HepG2 (cell line): ENCODE measurements at regions not wholly inside any gene's neighbourhood (a gene's known extent, or its start where the extent isn't known, plus 50 kb on each side); places are given as distances from the start of the nearest gene placed in this dataset.
A peak's percentile ranks its signal among the peaks of the same experiment; 100 is the strongest.

Experiments
- ATAC-seq: fragments of 200-7000 bp; cut with Tn5 transposase; 3 replicates; pipeline ENCODE4 v1.9.1; 2020; ENCODE audit warnings: mild to moderate bottlenecking, moderate library complexity
- BruUV-seq: library from RNA; stranded (reverse); fragments of 400-500 nt; replicated peaks from 2 replicates; lab custom pipeline; 2021; lab: Mats Ljungman, UMichigan
- CTCF ChIA-PET: fragments of 300-600 bp; formaldehyde crosslinking; extraction: SDS; loops from one replicate; lab custom pipeline; 2021; ENCODE audit warnings: low total read pairs, inconsistent platforms, low intra/inter-chr PET ratio; lab: Yijun Ruan, JAX
- POLR2A ChIA-PET: fragments of 350-600 bp; sonication (Branson Sonifier 250); formaldehyde crosslinking; loops from one replicate; lab custom pipeline; 2020; ENCODE audit warnings: antibody characterized with exemption, inconsistent platforms; lab: Yijun Ruan, JAX
- DNase-seq: peaks from one replicate; pipeline ENCODE4 v3.0.0-alpha.2; 2015; ENCODE audit warnings: low spot score
- FAIRE-seq: peaks from 3 replicates; lab custom pipeline; 2011; peaks lifted over from hg19 to GRCh38; lab: Jason Lieb, UNC
- H2AFZ ChIP-seq: one replicate; pipeline ENCODE4 v1.6.1; 2011; ENCODE audit warnings: low read length, inconsistent platforms
- H3K27ac ChIP-seq: fragments of 300-600 bp; 3 replicates; pipeline ENCODE4 v1.8.0; 2011; ENCODE audit warnings: mixed run types, mild to moderate bottlenecking, mixed read lengths, low read length, inconsistent platforms; ENCODE audit not compliant: insufficient read depth; ENCODE audit errors: extremely low read length
- H3K27me3 ChIP-seq, 2 experiments: fragments of 200-600 bp in 1 of 2; 2 replicates in 1 of 2; 3 replicates in 1 of 2; pipeline versions ENCODE4 v1.6.0 to v1.8.0; 2011; ENCODE audit warnings: low read length in 2 of 2, mild to moderate bottlenecking in 2 of 2, moderate library complexity in 2 of 2, inconsistent platforms in 1 of 2; ENCODE audit not compliant: insufficient read depth in 2 of 2, control insufficient read depth in 1 of 2
- H3K36me3 ChIP-seq, 2 experiments: fragments of 200-600 bp in 1 of 2; replicated peaks in 1 of 2; 2 replicates in 1 of 2; 3 replicates in 1 of 2; pipeline versions ENCODE4 v1.5.1 to v1.8.0; 2011; ENCODE audit warnings: low read length in 2 of 2, inconsistent platforms in 1 of 2; ENCODE audit not compliant: insufficient read depth in 2 of 2, control insufficient read depth in 1 of 2
- H3K4me1 ChIP-seq: 2 replicates; pipeline ENCODE4 v1.5.1; 2012; ENCODE audit warnings: low read length, inconsistent platforms; ENCODE audit not compliant: insufficient read depth
- H3K4me2 ChIP-seq: 2 replicates; pipeline ENCODE4 v1.6.0; 2011; ENCODE audit warnings: low read depth, low read length, inconsistent platforms
- H3K4me3 ChIP-seq, 3 experiments: fragments of 200-600 bp in 1 of 3; sonication (generic), shearing (Covaris generic) in 1 of 3; replicated peaks in 1 of 3; 2 replicates each; pipeline ENCODE4 v1.5.1; 2011 to 2016; ENCODE audit warnings: low read length in 3 of 3, inconsistent platforms in 2 of 3, low read depth in 2 of 3, mild to moderate bottlenecking in 2 of 3, control low read depth in 1 of 3, mixed read lengths in 1 of 3; ENCODE audit not compliant: insufficient read depth in 1 of 3
- H3K79me2 ChIP-seq: one replicate; pipeline ENCODE4 v1.6.1; 2011; ENCODE audit warnings: low read length, inconsistent platforms; ENCODE audit not compliant: insufficient read depth
- H3K9ac ChIP-seq: 2 replicates; pipeline ENCODE4 v1.6.0; 2011; ENCODE audit warnings: mild to moderate bottlenecking, low read depth, low read length, inconsistent platforms; ENCODE audit not compliant: insufficient read depth
- H3K9me3 ChIP-seq: 2 replicates; pipeline ENCODE4 v1.5.1; 2012; ENCODE audit warnings: mild to moderate bottlenecking, low read length
- H4K20me1 ChIP-seq: 2 replicates; pipeline ENCODE4 v1.6.0; 2011; ENCODE audit warnings: inconsistent platforms, mild to moderate bottlenecking, low read length, moderate library complexity; ENCODE audit not compliant: insufficient read depth
- CC2D1A ChIP-seq: sonication (generic); formaldehyde crosslinking; IDR thresholded peaks from 2 replicates; pipeline ENCODE4 v1.8.1; 2023; ENCODE audit warnings: mild to moderate bottlenecking, missing genetic modification reagents
- FOXK1 ChIP-seq: sonication (generic); formaldehyde crosslinking; IDR thresholded peaks from 2 replicates; pipeline ENCODE4 v1.4.0; 2020; ENCODE audit warnings: low read depth, missing genetic modification reagents, borderline replicate concordance
- MAFF ChIP-seq: IDR thresholded peaks from 2 replicates; pipeline ENCODE4 v1.6.1; 2011; ENCODE audit warnings: low read depth, low read length, improper control_type of control experiment
- MAFK ChIP-seq, 2 experiments: IDR thresholded peaks in 1 of 2; conservative IDR thresholded peaks in 1 of 2; 2 replicates each; pipeline ENCODE4 v1.6.1; 2011; ENCODE audit warnings: improper control_type of control experiment in 2 of 2, low read length in 2 of 2
- TGIF2 ChIP-seq: IDR thresholded peaks from 2 replicates; pipeline ENCODE4 v1.6.1; 2016; ENCODE audit warnings: control low read depth, missing compliant biosample characterization
- ZNF816 ChIP-seq: sonication (generic); formaldehyde crosslinking; IDR thresholded peaks from 2 replicates; pipeline ENCODE4 v1.8.0; 2022; ENCODE audit warnings: missing genetic modification reagents, mild to moderate bottlenecking, borderline replicate concordance
- ZSCAN9 ChIP-seq: IDR thresholded peaks from 2 replicates; pipeline ENCODE4 v1.6.1; 2016; ENCODE audit warnings: borderline replicate concordance
- WGBS: methylation state at CpG from one replicate; pipeline ENCODE4 v1.1.6; 2017; ENCODE audit warnings: low lambda C conversion rate; 5-methylcytosine and 5-hydroxymethylcytosine counted together
- in situ Hi-C: cut with HindIII; loops from 2 replicates; pipeline ENCODE4 v1.10.0; 2017; ENCODE audit warnings: low pct_unique_long_range_greater_than_20kb; ENCODE audit not compliant: extremely low pct_ligation_motif_present
- intact Hi-C: fragments of 100-400 bp; cut with micrococcal nuclease; formaldehyde crosslinking; loops from one replicate; pipeline ENCODE4 v1.10.0; 2022; ENCODE audit not compliant: unreplicated experiment
- TF ChIP-seq, protein P1 (sequence below): sonication (generic); formaldehyde crosslinking; IDR thresholded peaks from 2 replicates; pipeline ENCODE4 v1.4.0; 2020; ENCODE audit warnings: missing genetic modification reagents
- TF ChIP-seq, protein P2 (sequence below): sonication (generic); formaldehyde crosslinking; IDR thresholded peaks from 2 replicates; pipeline ENCODE4 v1.4.0; 2020; ENCODE audit warnings: missing genetic modification reagents

DNA sequence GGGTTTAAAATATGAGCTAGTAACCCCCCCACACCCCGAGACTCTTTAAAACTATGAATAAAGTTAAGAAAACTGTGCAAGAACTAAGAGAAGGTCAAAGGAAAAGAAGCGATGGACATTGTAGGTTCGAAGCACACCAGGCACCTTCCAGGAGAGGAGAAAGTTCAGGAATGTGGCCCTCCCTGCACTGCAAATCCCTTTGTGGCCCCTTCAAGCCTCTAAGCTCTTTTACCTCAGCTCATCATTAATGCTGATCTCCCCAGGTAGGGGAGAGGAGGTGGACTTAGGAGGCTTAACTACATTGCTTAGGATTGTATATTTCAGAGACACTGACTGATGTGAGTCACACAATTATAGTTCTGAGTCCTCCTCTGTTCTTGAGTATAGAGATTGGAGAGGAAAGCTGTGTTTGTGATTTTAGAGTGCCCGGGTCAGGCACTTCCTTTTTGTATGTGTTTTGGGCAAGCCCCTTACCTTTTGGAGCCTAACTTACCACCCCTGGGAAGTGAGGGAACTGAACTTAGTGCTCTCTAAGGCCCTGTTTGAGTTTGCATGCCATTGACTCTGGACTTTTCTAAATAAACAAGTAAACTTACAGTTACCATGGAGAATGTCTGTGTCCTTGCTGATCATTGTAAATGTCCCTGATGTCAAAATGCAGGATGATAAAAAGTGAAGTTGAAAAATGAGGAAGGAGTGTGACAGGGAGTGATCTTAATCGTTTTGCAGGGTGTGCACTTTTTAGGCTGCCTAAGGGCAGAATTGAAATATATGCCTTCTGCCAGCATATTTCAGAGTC lies 140.8 kb upstream of the ZEB2 start:
- TF ChIP-seq, protein P1, sequence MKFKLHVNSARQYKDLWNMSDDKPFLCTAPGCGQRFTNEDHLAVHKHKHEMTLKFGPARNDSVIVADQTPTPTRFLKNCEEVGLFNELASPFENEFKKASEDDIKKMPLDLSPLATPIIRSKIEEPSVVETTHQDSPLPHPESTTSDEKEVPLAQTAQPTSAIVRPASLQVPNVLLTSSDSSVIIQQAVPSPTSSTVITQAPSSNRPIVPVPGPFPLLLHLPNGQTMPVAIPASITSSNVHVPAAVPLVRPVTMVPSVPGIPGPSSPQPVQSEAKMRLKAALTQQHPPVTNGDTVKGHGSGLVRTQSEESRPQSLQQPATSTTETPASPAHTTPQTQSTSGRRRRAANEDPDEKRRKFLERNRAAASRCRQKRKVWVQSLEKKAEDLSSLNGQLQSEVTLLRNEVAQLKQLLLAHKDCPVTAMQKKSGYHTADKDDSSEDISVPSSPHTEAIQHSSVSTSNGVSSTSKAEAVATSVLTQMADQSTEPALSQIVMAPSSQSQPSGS (CRISPR knock-in tag), result no peak
- TF ChIP-seq MAFK (conservative IDR thresholded peaks at IDR 0.05 in 1 of 2, IDR thresholded peaks at IDR 0.05 in 1 of 2; ENCODE audit: low read length in 2 of 2) (peak; percentile 14 to 44; a peak in 2 of 4 replicates), MAFF (0 out of 2 replicates have a peak, but pooled peaks have one; percentile 26), ZNF816 (CRISPR knock-in tag) (no peak)
- TF ChIP-seq, all 625 proteins: peak for 2
- Histone ChIP-seq H3K9me3 (no peaks in the 10 kb centered on the region), H3K36me3 (no peaks in the 10 kb centered on the region), H3K27me3 (no peaks in the 10 kb centered on the region), H3K9ac (no peak overlapping the region), H3K4me2 (no peak overlapping the region), H3K4me3 (no peak overlapping the region), H3K4me1 (no peaks in the 10 kb centered on the region), H4K20me1 (no peaks in the 10 kb centered on the region), H3K79me2 (no peaks in the 10 kb centered on the region), H3K27ac (no peak overlapping the region), H2AFZ (no peak overlapping the region)
- 19% methylated on average over 5 of the region's 5 CpGs for WGBS
- ChIA-PET POLR2A (no interaction called here), CTCF (no interaction called here)
- DNase-seq (no peak), ATAC-seq (no peak), FAIRE-seq (no peak)
- no TSS peak for BruUV-seq
- in situ Hi-C loops, result no loop called here
- intact Hi-C loops, result no loop called here

DNA sequence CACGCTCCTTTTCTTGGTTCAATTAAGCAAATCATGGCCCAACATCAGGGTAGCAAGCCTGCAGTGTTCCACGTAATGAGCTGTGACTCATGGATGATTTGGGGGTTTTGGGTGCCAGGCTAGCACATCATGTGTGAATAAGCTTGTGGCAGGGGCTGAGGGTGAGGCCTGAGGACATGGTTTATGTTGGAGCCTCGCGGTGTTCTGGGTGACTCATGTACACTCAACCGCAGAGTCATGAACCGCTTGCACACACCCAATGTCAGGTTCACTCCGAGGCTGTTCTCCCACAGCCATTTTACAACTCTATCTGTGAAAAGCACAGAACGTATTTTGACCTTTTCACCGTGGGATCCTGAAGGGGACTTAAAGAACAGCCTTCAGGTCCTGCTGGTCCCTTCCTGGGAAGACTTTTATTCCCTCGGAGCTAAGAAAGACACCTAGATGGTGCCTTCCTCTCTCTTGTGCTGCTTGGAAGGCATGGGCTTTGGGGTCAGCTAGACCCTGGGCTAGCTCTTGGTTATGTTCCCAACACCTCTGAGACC lies 139.9 kb upstream of the ZEB2 start:
- H3K4me1 ChIP-seq, result no peaks in the 10 kb centered on the region
- intact Hi-C loops, result no loop called here
- TF ChIP-seq FOXK1 (no peak), ZSCAN9 (CRISPR knock-in tag) (no peak), TGIF2 (CRISPR knock-in tag) (no peak), CC2D1A (CRISPR knock-in tag) (no peak)
- TF ChIP-seq, protein P2, sequence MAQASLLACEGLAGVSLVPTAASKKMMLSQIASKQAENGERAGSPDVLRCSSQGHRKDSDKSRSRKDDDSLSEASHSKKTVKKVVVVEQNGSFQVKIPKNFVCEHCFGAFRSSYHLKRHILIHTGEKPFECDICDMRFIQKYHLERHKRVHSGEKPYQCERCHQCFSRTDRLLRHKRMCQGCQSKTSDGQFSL, result no peak
- TF ChIP-seq, all 625 proteins: peak for 0
- H4K20me1 ChIP-seq, result no peaks in the 10 kb centered on the region
- H3K27me3 ChIP-seq, result no peaks in the 10 kb centered on the region
- H2AFZ ChIP-seq, result no peak overlapping the region
- no peak overlapping the region for H3K4me3 ChIP-seq
- no peak for FAIRE-seq
- no TSS peak for BruUV-seq
- no peak for ATAC-seq
- WGBS, result 22% methylated on average over 10 of the region's 10 CpGs
- H3K4me2 ChIP-seq, result no peak overlapping the region
- no peaks in the 10 kb centered on the region for H3K36me3 ChIP-seq
- no peak overlapping the region for H3K9ac ChIP-seq
- no peak overlapping the region for H3K27ac ChIP-seq
- CTCF ChIA-PET, result no interaction called here
- no peak for DNase-seq
- in situ Hi-C loops, result no loop called here
- POLR2A ChIA-PET, result no interaction called here
- H3K9me3 ChIP-seq, result no peaks in the 10 kb centered on the region
- no peaks in the 10 kb centered on the region for H3K79me2 ChIP-seq
